HL-60 (cell line): ENCODE measurements at regions not wholly inside any gene's neighbourhood (a gene's known extent, or its start where the extent isn't known, plus 50 kb on each side); places are given as distances from the start of the nearest gene placed in this dataset.
"Not testable (repeated sequence)": the region's sequence is repeated elsewhere in the genome, so short reads cannot be mapped to it uniquely, and the experiment has no call there.

Experiments
- CTCF ChIP-seq: IDR thresholded peaks from one replicate; pipeline ENCODE4 v1.5.1; 2011; ENCODE audit warnings: low read length, control low read depth, inconsistent platforms; ENCODE audit not compliant: insufficient read depth
- POLR2AphosphoS5 ChIP-seq: IDR thresholded peaks from 2 replicates; pipeline ENCODE4 v1.6.1; 2012; ENCODE audit warnings: low read depth

- not testable (repeated sequence) for TF ChIP-seq POLR2AphosphoS5, CTCF
These were observed 122.1 kb upstream of the TAF11L2 start for GRCh38 chr5:17375886-17376285.
